ENCODE measurements at regions not wholly inside any gene's neighbourhood (a gene's known extent, or its start where the extent isn't known, plus 50 kb on each side); places are given as distances from the start of the nearest gene placed in this dataset.

DNA sequence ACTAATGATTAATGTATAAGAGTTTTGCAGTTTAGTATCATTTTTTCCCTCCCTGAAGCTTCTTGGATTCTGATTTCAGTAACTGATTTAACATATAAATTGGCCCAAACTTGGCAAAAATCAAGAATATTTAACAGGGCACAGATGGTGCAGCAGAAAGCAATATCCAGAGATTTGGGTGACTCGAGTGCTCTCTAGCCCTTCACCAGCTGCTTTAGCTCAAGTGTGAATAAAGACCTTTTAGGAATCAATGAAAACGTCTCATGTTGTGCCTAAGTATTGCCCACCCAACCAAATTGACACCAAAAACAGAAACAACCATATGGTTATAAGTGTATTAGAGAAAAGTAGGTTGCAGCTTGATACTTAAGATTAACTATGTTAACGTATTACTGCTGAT, 933.4 kb upstream of the PTPRD start:
- TF ChIP-seq CTCF (IDR thresholded peaks at IDR 0.05) (no peak), POLR2A (IDR thresholded peaks at IDR 0.05) (no peak)
- no peak overlapping the region for H3K27ac ChIP-seq
- intact Hi-C loops (cut with DNase I) = no loop called here
- no peaks in the 10 kb centered on the region for H3K4me1 ChIP-seq (replicated peaks in 1 of 2)
- no peak overlapping the region for H3K4me3 ChIP-seq
- WGBS, 4 donors = 54 to 76% (median 62%) methylated on average over 3 of the region's 3 CpGs
- no peaks in the 10 kb centered on the region for H3K27me3 ChIP-seq
- no peak for DNase-seq
- H3K9me3 ChIP-seq (replicated peaks in 1 of 3) = no peaks in the 10 kb centered on the region
- no peaks in the 10 kb centered on the region for H3K36me3 ChIP-seq (replicated peaks in 1 of 2)

DNA sequence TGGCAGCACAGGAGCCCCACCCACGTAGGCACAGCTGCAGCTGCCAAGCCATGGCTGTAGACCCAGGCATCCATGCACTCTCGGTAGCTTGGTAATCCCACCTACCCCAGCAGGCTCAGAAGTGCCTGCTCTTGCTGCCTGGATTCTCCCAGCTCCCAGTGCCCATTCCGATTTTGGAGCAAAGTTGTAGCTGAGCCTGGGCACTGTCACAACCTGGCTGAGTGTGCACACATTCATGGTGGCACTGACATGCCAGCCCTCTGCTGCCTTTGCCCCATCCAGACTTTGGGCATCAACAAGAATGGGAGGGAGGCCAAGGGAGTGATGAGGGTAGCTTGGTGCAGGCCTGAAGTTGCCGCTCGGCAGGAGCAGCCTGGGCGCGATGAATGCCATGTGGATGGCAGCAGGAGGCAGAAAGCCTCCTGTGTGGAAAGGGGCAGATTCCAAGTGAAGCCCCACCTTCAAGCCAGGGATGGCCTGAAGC, 936.6 kb upstream of the PTPRD start:
- intact Hi-C loops (cut with DNase I) = no loop called here
- TF ChIP-seq POLR2A (IDR thresholded peaks at IDR 0.05) (no peak), CTCF (IDR thresholded peaks at IDR 0.05) (no peak)
- WGBS, 4 donors = 84 to 91% (median 86%) methylated on average over 7 of the region's 7 CpGs

DNA sequence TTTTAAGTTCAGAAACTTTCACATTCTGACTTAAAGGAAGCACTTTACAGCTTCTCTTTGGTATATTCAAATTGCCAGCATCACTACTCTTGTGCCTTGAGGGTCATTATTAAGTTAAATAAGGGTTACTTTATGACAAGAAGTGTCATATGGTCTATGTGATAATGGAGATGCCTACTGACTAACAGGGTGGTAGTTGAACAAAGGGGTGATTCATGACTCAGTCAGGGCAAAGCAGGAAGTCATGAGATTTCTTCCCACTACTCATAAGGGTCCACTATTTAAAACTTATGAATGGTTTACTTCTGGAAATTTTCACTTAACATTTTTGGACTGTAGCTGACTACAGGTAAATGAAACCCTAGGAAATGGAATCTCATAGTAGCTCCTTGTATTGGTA, 938.3 kb upstream of the PTPRD start:
- no peak for DNase-seq
- TF ChIP-seq CTCF (IDR thresholded peaks at IDR 0.05) = no peak
- TF ChIP-seq POLR2A (IDR thresholded peaks at IDR 0.05) = no peak
- Histone ChIP-seq H3K4me3 (no peak overlapping the region), H3K27me3 (no peaks in the 10 kb centered on the region), H3K27ac (no peak overlapping the region), H3K9me3 (replicated peaks in 1 of 3) (no peaks in the 10 kb centered on the region), H3K4me1 (replicated peaks in 1 of 2) (no peaks in the 10 kb centered on the region), H3K36me3 (replicated peaks in 1 of 2) (no peaks in the 10 kb centered on the region)
- intact Hi-C loops (cut with DNase I) = no loop called here

More for the DNA sequence above, 936.6 kb upstream of the PTPRD start:
- no peak overlapping the region for H3K27ac ChIP-seq
- H3K4me1 ChIP-seq (replicated peaks in 1 of 2) = no peaks in the 10 kb centered on the region
- no peaks in the 10 kb centered on the region for H3K27me3 ChIP-seq
- no peak overlapping the region for H3K4me3 ChIP-seq
- H3K36me3 ChIP-seq (replicated peaks in 1 of 2) = no peaks in the 10 kb centered on the region
- no peak for DNase-seq
- H3K9me3 ChIP-seq (replicated peaks in 1 of 3) = no peaks in the 10 kb centered on the region

DNA sequence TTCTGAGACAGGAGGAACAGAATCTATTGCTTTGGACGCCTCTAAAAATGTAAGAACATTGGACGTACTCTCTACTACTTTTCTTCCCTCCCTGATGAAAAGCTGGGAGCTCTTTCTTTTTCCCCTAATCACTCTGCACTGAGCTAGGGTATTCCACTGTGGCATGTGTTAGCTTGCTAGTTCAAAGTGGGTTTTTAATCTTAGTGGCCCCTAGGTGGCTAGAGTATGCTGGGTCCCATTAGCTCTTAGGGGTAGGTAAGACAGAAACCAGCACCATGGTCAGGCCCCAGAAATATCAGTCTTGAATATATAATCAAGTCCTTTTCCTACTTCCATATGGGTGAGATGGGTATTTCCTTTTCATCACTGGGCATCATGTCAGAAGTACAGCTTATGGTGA, 945.2 kb upstream of the PTPRD start:
- no peak overlapping the region for H3K4me3 ChIP-seq
- H3K36me3 ChIP-seq (replicated peaks in 1 of 2) = no peaks in the 10 kb centered on the region
- TF ChIP-seq CTCF (IDR thresholded peaks at IDR 0.05) (no peak), POLR2A (IDR thresholded peaks at IDR 0.05) (no peak)
- H3K9me3 ChIP-seq (replicated peaks in 1 of 3) = no peaks in the 10 kb centered on the region
- no peak for DNase-seq
- intact Hi-C loops (cut with DNase I) = no loop called here
- no peaks in the 10 kb centered on the region for H3K27me3 ChIP-seq
- no peak overlapping the region for H3K27ac ChIP-seq
- H3K4me1 ChIP-seq (replicated peaks in 1 of 2) = no peaks in the 10 kb centered on the region
- WGBS, 4 donors = 73 to 82% (median 78%) methylated on average over 2 of the region's 2 CpGs
